H9 (cell line): ENCODE measurements at regions not wholly inside any gene's neighbourhood (a gene's known extent, or its start where the extent isn't known, plus 50 kb on each side); places are given as distances from the start of the nearest gene placed in this dataset.

Experiments
- DNase-seq: peaks from one replicate; pipeline ENCODE4 v3.0.0-alpha.2; 2017
- H2AFZ ChIP-seq: one replicate; pipeline ENCODE4 v1.6.1; 2013; ENCODE audit warnings: mild to moderate bottlenecking, low read length, control low read depth, moderate library complexity
- H2AK5ac ChIP-seq: 2 replicates; pipeline ENCODE4 v1.6.1; 2013; ENCODE audit warnings: low read length, control low read depth, mixed read lengths; ENCODE audit not compliant: insufficient read length
- H2BK120ac ChIP-seq: one replicate; pipeline ENCODE4 v1.6.1; 2013; ENCODE audit warnings: low read depth, mild to moderate bottlenecking, low read length, control low read depth, inconsistent platforms; ENCODE audit not compliant: poor library complexity, severe bottlenecking
- H2BK12ac ChIP-seq: 2 replicates; pipeline ENCODE4 v1.6.1; 2013; ENCODE audit warnings: low read length, control low read depth, mixed read lengths, low read depth; ENCODE audit not compliant: insufficient read length
- H2BK15ac ChIP-seq: 2 replicates; pipeline ENCODE4 v1.6.1; 2013; ENCODE audit warnings: low read depth, low read length, control low read depth
- H2BK20ac ChIP-seq: one replicate; pipeline ENCODE4 v1.6.1; 2013; ENCODE audit warnings: low read depth, mild to moderate bottlenecking, low read length, control low read depth, inconsistent platforms; ENCODE audit not compliant: poor library complexity, severe bottlenecking
- H2BK5ac ChIP-seq: 2 replicates; pipeline ENCODE4 v1.6.1; 2013; ENCODE audit warnings: low read length, control low read depth, mixed read lengths; ENCODE audit not compliant: insufficient read length
- H3K14ac ChIP-seq: 2 replicates; pipeline ENCODE4 v1.6.1; 2013; ENCODE audit warnings: low read length, control low read depth; ENCODE audit not compliant: insufficient read depth
- H3K18ac ChIP-seq: 2 replicates; pipeline ENCODE4 v1.6.1; 2013; ENCODE audit warnings: low read depth, mild to moderate bottlenecking, mixed read lengths, low read length, control low read depth; ENCODE audit not compliant: insufficient read length
- H3K23ac ChIP-seq: 2 replicates; pipeline ENCODE4 v1.6.1; 2013; ENCODE audit warnings: low read length, control low read depth, mixed read lengths, low read depth; ENCODE audit not compliant: insufficient read length
- H3K23me2 ChIP-seq: 2 replicates; pipeline ENCODE4 v1.6.1; 2013; ENCODE audit warnings: low read depth, mild to moderate bottlenecking, mixed read lengths, low read length, control low read depth; ENCODE audit not compliant: insufficient read length, poor library complexity, severe bottlenecking
- H3K27ac ChIP-seq: 2 replicates; pipeline ENCODE4 v1.5.1; 2013; ENCODE audit warnings: low read length, control low read depth, mixed read lengths, low read depth; ENCODE audit not compliant: insufficient read length
- H3K27me3 ChIP-seq: 2 replicates; pipeline ENCODE4 v1.6.1; 2013; ENCODE audit warnings: low read length, control low read depth, inconsistent platforms; ENCODE audit not compliant: insufficient read depth
- H3K4ac ChIP-seq: 2 replicates; pipeline ENCODE4 v1.6.1; 2013; ENCODE audit warnings: low read depth, mild to moderate bottlenecking, control low read depth, inconsistent platforms, low read length, moderate library complexity
- H3K4me1 ChIP-seq: 2 replicates; pipeline ENCODE4 v1.6.1; 2013; ENCODE audit warnings: low read length, control low read depth, inconsistent platforms; ENCODE audit not compliant: insufficient read depth
- H3K4me2 ChIP-seq: 2 replicates; pipeline ENCODE4 v1.6.1; 2013; ENCODE audit warnings: low read length, control low read depth, mixed read lengths; ENCODE audit not compliant: insufficient read length, insufficient read depth
- H3K56ac ChIP-seq: 2 replicates; pipeline ENCODE4 v1.6.1; 2013; ENCODE audit warnings: low read depth, mild to moderate bottlenecking, mixed read lengths, low read length, control low read depth; ENCODE audit not compliant: insufficient read length
- H3K79me1 ChIP-seq: 2 replicates; pipeline ENCODE4 v1.6.1; 2013; ENCODE audit warnings: low read depth, mild to moderate bottlenecking, moderate library complexity, low read length, control low read depth, inconsistent platforms; ENCODE audit not compliant: insufficient read depth, poor library complexity, severe bottlenecking
- H3K79me2 ChIP-seq: 2 replicates; pipeline ENCODE4 v1.6.1; 2013; ENCODE audit warnings: low read length, control low read depth, inconsistent platforms; ENCODE audit not compliant: insufficient read depth
- H3K9ac ChIP-seq: 2 replicates; pipeline ENCODE4 v1.6.1; 2013; ENCODE audit warnings: low read length, control low read depth, mixed read lengths; ENCODE audit not compliant: insufficient read length; ENCODE audit errors: extremely low read depth
- H3K9me3 ChIP-seq: one replicate; pipeline ENCODE4 v1.6.1; 2013; ENCODE audit warnings: low read depth, low read length, inconsistent platforms; ENCODE audit not compliant: control insufficient read depth
- H3T11ph ChIP-seq: one replicate; pipeline ENCODE4 v1.6.1; 2013; ENCODE audit warnings: mild to moderate bottlenecking, low read length, control low read depth, inconsistent platforms
- H4K20me1 ChIP-seq: one replicate; pipeline ENCODE4 v1.6.1; 2013; ENCODE audit not compliant: control insufficient read depth, insufficient read length, insufficient read depth
- H4K5ac ChIP-seq: 2 replicates; pipeline ENCODE4 v1.6.1; 2013; ENCODE audit warnings: low read depth, mild to moderate bottlenecking, mixed read lengths, low read length, control low read depth; ENCODE audit not compliant: insufficient read length
- H4K8ac ChIP-seq: replicated peaks from 2 replicates; pipeline ENCODE4 v1.6.1; 2013; ENCODE audit warnings: low read length, control low read depth, mixed read lengths, low read depth; ENCODE audit not compliant: insufficient read length
- H4K91ac ChIP-seq: 2 replicates; pipeline ENCODE4 v1.6.1; 2013; ENCODE audit warnings: low read depth, mild to moderate bottlenecking, moderate library complexity, mixed read lengths, low read length, control low read depth; ENCODE audit not compliant: insufficient read length
- H3K27ac Mint-ChIP-seq, 3 experiments: 2 replicates in 2 of 3; 3 replicates in 1 of 3; pipeline ENCODE4 v1.8.0; 2020 to 2021; ENCODE audit warnings: mixed read lengths in 3 of 3, mild to moderate bottlenecking in 1 of 3, moderate library complexity in 1 of 3
- H3K27me3 Mint-ChIP-seq: 2 replicates; pipeline ENCODE4 v1.8.0; 2021; ENCODE audit warnings: low read depth, mild to moderate bottlenecking, moderate library complexity, mixed read lengths
- H3K36me3 Mint-ChIP-seq, 3 experiments: 2 replicates in 2 of 3; 3 replicates in 1 of 3; pipeline ENCODE4 v1.8.0; 2020 to 2021; ENCODE audit warnings: low read depth in 3 of 3, mixed read lengths in 3 of 3; ENCODE audit not compliant: insufficient read depth in 1 of 3
- H3K4me1 Mint-ChIP-seq, 2 experiments: 2 replicates each; pipeline ENCODE4 v1.8.0; 2020; ENCODE audit warnings: mixed read lengths in 2 of 2
- H3K4me3 Mint-ChIP-seq, 2 experiments: 2 replicates in 1 of 2; 3 replicates in 1 of 2; pipeline ENCODE4 v1.8.0; 2020 to 2021; ENCODE audit warnings: mild to moderate bottlenecking in 2 of 2, mixed read lengths in 2 of 2, moderate library complexity in 1 of 2
- H3K9me3 Mint-ChIP-seq, 2 experiments: 2 replicates in 1 of 2; 3 replicates in 1 of 2; pipeline ENCODE4 v1.8.0; 2020; ENCODE audit warnings: mild to moderate bottlenecking in 2 of 2, mixed read lengths in 2 of 2, moderate library complexity in 1 of 2
- WGBS: extraction: QIAGEN DNeasy Blood & Tissue Kit; methylation state at CpG from one replicate; pipeline ENCODE4 v1.1.7; 2013; ENCODE audit warnings: missing lambda C conversion rate, low lambda C conversion rate, mixed read lengths; ENCODE audit not compliant: insufficient read length; ENCODE audit errors: extremely low coverage; 5-methylcytosine and 5-hydroxymethylcytosine counted together
- TF ChIP-seq, protein P1 (sequence below): fragments of 200-600 bp; sonication (generic); conservative IDR thresholded peaks from 3 replicates; pipeline ENCODE4 v1.8.0; 2021; ENCODE audit warnings: antibody characterized with exemption, mild to moderate bottlenecking

DNA sequence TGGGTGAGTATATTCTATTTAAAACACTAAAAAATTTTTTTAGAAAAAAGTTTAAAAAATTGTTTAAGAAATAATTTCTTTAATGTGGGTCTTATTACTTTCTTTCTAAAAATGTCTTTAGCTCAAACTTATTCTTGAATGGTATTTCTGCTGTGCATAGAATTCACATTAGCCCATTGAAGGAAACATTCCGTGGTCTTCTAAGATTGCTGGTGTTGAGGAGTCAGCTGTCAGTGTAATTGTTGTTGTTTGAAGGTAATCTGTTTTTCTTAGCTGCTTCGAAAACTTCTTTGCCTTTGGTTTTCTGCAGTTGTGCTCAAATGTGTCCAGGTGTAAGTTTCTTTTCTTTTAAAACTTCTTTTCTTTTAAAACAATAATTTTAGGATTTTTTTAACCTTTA is 85.4 kb upstream of the KLF12 start:
- Mint-ChIP-seq H3K27me3 (no peaks in the 10 kb centered on the region), H3K4me1 (no peaks in the 10 kb centered on the region), H3K9me3 (no peaks in the 10 kb centered on the region), H3K4me3 (no peak overlapping the region), H3K27ac (no peak overlapping the region), H3K36me3 (no peaks in the 10 kb centered on the region)
- Histone ChIP-seq H3K23me2 (no peaks in the 10 kb centered on the region), H3K56ac (no peak overlapping the region), H2BK5ac (no peak overlapping the region), H2BK20ac (no peak overlapping the region), H3K4me1 (no peaks in the 10 kb centered on the region), H3K14ac (no peak overlapping the region), H2BK12ac (no peak overlapping the region), H3K9me3 (no peaks in the 10 kb centered on the region), H3K23ac (no peak overlapping the region), H4K5ac (no peak overlapping the region), H3K79me1 (no peaks in the 10 kb centered on the region), H3K27me3 (no peaks in the 10 kb centered on the region), H4K91ac (no peak overlapping the region), H3K18ac (no peak overlapping the region), H2AK5ac (no peak overlapping the region), H2BK120ac (no peak overlapping the region), H3T11ph (no peak overlapping the region), H3K4ac (no peak overlapping the region), H2BK15ac (no peak overlapping the region), H4K8ac (no peak overlapping the region), H3K27ac (no peak overlapping the region), H4K20me1 (no peaks in the 10 kb centered on the region), H3K4me2 (no peak overlapping the region), H3K9ac (no peak overlapping the region), H2AFZ (no peak overlapping the region), H3K79me2 (no peaks in the 10 kb centered on the region)
- TF ChIP-seq, protein P1, sequence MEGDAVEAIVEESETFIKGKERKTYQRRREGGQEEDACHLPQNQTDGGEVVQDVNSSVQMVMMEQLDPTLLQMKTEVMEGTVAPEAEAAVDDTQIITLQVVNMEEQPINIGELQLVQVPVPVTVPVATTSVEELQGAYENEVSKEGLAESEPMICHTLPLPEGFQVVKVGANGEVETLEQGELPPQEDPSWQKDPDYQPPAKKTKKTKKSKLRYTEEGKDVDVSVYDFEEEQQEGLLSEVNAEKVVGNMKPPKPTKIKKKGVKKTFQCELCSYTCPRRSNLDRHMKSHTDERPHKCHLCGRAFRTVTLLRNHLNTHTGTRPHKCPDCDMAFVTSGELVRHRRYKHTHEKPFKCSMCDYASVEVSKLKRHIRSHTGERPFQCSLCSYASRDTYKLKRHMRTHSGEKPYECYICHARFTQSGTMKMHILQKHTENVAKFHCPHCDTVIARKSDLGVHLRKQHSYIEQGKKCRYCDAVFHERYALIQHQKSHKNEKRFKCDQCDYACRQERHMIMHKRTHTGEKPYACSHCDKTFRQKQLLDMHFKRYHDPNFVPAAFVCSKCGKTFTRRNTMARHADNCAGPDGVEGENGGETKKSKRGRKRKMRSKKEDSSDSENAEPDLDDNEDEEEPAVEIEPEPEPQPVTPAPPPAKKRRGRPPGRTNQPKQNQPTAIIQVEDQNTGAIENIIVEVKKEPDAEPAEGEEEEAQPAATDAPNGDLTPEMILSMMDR, result no peak
- WGBS, result no CpG with 5 or more reads among the region's 2 CpGs
- DNase-seq, result no peak
